ENCODE measurements at regions not wholly inside any gene's neighbourhood (a gene's known extent, or its start where the extent isn't known, plus 50 kb on each side); places are given as distances from the start of the nearest gene placed in this dataset.

- TF ChIP-seq POLR2AphosphoS5 (IDR thresholded peaks at IDR 0.05) = no peak
- no peak for TF ChIP-seq REST (IDR thresholded peaks at IDR 0.05; ENCODE audit: borderline replicate concordance)
- TF ChIP-seq EZH2 (IDR thresholded peaks at IDR 0.05; ENCODE audit: borderline replicate concordance, insufficient read depth, low read length, poor library complexity, severe bottlenecking) = no peak
- TF ChIP-seq, protein P1, sequence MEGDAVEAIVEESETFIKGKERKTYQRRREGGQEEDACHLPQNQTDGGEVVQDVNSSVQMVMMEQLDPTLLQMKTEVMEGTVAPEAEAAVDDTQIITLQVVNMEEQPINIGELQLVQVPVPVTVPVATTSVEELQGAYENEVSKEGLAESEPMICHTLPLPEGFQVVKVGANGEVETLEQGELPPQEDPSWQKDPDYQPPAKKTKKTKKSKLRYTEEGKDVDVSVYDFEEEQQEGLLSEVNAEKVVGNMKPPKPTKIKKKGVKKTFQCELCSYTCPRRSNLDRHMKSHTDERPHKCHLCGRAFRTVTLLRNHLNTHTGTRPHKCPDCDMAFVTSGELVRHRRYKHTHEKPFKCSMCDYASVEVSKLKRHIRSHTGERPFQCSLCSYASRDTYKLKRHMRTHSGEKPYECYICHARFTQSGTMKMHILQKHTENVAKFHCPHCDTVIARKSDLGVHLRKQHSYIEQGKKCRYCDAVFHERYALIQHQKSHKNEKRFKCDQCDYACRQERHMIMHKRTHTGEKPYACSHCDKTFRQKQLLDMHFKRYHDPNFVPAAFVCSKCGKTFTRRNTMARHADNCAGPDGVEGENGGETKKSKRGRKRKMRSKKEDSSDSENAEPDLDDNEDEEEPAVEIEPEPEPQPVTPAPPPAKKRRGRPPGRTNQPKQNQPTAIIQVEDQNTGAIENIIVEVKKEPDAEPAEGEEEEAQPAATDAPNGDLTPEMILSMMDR (IDR thresholded peaks at IDR 0.05; ENCODE audit: poor library complexity, severe bottlenecking) = no peak
- TF ChIP-seq TAF1 (IDR thresholded peaks at IDR 0.05; ENCODE audit: low read depth) = no peak
- TF ChIP-seq MXI1 (conservative IDR thresholded peaks at IDR 0.05; ENCODE audit: poor library complexity, severe bottlenecking) = no peak
- TF ChIP-seq EP300 (conservative IDR thresholded peaks at IDR 0.05; ENCODE audit: poor library complexity, severe bottlenecking) = no peak
These were observed 281.2 kb upstream of the THBS1 start for GRCh38 chr15:39299486-39300267.
